ENCODE measurements at regions not wholly inside any gene's neighbourhood (a gene's known extent, or its start where the extent isn't known, plus 50 kb on each side); places are given as distances from the start of the nearest gene placed in this dataset.

- TF ChIP-seq DZIP1 (CRISPR knock-in tag; IDR thresholded peaks at IDR 0.05) = no peak
- TF ChIP-seq NR3C1 (CRISPR knock-in tag; IDR thresholded peaks at IDR 0.05) = no peak
- TF ChIP-seq SUZ12 (IDR thresholded peaks at IDR 0.05; ENCODE audit: low read depth, low read length) = no peak
- no peak for TF ChIP-seq RXRA (CRISPR knock-in tag; IDR thresholded peaks at IDR 0.05)
- no peak for TF ChIP-seq HINFP (CRISPR knock-in tag; IDR thresholded peaks at IDR 0.05; ENCODE audit: low read depth)
- TF ChIP-seq MAX (IDR thresholded peaks at IDR 0.05) = no peak
Observed at GRCh38 chr10:81594991-81595390, 280.0 kb upstream of the NRG3 start.

Measured in HepG2 (cell line).